ENCODE measurements at regions not wholly inside any gene's neighbourhood (a gene's known extent, or its start where the extent isn't known, plus 50 kb on each side); places are given as distances from the start of the nearest gene placed in this dataset.
"Not testable (repeated sequence)": the region's sequence is repeated elsewhere in the genome, so short reads cannot be mapped to it uniquely, and the experiment has no call there.

DNA sequence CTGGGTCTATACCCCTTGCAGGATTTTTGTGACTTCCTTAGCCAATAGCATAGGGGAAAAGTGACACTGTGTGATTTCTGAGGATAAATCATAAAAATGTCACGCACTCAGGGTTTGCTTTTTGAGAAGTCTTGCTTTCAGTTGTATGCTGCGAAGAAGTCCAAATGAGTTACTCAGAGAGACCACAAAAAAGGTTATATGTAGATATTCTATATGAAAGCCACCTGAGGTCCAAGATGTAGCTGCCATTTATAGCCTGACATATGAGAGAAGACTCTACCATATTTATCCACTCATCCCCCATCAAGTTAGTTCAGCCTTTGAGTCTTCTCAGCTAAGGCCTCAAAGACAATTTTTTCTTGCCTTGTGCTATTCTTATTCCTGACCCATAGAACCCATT, 488.3 kb upstream of the MAP2 start:
- no peak for DNase-seq (ENCODE audit: low read depth)

DNA sequence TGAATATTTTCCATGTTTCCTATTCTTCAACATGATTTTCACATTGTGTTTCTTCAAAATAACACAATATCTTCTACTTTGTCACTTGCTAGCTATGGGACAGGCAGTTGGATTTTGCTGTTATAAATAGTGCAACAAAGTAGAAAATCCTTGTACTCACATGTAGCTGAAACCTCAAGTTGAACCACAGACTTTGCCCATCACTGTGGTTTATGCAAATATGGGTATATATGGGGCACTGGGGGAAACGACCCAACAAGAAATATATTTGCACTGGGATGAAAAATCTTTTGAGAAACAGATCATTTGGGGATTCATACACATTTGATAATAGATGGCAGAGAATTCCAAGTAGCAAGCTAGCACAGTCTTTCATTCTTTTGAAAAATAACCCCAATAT, 486.3 kb upstream of the MAP2 start:
- no peak for DNase-seq (ENCODE audit: low read depth)

DNA sequence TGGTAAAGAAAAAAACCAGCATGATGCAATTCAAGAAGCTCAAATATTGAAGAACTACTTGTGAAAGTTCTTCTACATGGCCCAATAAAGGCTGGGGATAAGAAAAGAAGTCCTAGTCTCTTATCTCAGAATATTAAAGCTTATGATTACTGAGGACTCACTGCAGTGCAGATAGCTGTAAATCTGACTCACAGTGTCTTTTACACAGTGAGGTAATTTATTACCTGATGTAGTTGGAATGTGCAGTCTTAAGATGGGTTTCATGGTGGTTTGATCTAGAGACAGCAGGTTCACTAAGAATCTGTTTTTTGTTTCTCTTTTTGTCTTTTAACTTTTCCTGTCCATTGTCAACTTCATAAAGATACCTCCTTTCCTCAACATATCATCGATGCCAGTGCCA, 484.0 kb upstream of the MAP2 start:
- no peak for DNase-seq (ENCODE audit: low read depth)

DNA sequence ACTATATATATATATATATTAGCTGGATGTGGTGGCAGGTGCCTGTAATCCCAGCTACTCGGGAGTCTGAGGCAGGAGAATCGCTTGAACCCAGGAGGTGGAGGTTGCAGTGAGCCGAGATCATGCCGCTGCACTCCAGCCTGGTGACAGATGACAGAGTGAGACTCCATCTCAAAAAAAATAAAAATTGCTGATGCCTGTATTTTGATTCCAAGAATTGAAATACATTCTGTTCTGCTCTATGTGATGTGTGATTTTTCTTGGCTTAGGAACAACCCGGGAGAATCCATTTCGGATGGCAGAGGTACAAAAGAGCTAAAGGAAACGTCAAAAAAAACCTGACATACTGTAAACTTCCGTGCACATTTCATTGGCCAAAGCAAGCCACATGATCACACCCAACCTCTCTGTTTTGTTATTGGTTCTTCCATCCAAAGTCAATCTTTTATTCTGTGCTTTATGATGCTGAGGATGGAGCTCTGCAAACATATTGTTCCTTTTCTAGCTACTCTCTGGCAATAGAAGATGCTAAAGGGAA, 478.1 kb upstream of the MAP2 start:
- DNase-seq (ENCODE audit: low read depth) = no peak

DNA sequence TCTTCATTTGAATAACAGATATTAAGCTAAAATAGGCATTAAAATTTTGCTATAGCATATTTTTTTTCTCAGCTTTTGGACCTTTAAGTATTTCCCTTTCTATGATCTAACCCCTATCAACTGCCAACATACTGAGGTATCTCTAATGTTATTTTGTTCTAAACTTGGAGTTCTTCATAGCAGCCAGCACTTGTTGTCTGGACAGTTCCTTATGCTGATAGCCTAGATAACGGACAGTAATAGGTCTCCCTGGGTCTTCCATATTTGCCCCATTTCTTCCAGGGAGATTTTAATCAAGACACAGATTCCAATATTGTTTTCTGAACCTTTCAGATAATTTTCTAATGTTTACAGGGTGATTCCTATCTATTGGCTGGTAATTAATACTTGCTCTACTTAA, 475.8 kb upstream of the MAP2 start:
- DNase-seq (ENCODE audit: low read depth) = no peak

DNA sequence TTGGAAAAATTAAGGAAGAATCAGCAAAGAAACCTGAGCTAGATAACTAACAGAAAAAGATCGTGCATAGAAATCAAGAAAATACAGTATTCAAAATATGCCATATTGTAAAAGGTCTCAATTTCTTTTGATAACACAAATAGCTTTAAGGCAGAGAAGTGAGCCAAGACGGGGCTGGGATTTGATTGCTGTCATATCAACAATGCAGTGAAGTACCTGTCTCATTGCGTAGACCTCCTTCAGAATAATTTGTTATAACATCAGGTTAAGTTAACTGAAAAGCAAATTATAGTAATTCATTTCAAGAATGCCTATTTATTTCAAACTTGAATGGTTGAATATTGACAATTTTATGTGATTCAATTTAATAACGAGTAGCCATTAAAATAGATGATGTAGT, 453.8 kb upstream of the MAP2 start:
- no peak for DNase-seq (ENCODE audit: low read depth)

DNA sequence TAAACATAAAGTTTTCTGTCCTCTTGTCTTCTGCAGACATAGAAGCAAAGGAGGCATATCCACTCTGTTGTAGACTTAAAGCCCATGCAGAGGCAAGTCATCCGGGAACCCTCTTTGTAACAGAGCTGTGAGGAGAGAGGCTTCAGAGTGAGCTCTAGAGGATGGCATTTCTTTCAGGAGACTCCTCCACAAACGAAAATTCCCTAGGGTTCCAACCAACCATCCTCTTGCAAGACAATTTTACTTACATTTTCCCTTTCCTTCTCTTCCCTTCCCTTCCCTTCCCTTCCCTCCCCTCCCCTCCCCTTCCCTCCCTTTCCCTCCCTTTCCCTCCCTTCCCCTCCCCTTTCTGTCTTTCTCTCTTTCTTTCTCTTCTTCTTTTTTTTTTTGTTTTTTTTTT, 446.3 kb upstream of the MAP2 start:
- no peak for DNase-seq (ENCODE audit: low read depth)

DNA sequence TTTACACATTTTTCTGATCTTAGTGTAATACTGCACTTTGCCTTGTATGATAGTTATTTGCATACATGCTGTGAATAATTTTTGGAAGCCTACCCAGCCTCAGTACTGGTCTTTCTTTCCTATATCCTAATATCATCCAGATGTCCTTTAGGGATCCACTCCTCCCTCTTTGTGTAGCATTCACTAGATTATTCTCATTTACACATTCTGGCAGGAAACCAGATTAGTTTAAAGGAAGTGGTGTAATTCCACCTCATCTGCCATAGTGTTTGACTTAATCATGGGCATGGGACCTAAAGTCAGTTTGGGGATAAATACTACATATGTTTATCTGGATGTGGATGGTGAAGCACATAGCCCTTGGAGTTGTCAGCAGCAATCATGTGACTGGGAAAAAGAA, 444.9 kb upstream of the MAP2 start:
- DNase-seq (ENCODE audit: low read depth) = no peak

DNA sequence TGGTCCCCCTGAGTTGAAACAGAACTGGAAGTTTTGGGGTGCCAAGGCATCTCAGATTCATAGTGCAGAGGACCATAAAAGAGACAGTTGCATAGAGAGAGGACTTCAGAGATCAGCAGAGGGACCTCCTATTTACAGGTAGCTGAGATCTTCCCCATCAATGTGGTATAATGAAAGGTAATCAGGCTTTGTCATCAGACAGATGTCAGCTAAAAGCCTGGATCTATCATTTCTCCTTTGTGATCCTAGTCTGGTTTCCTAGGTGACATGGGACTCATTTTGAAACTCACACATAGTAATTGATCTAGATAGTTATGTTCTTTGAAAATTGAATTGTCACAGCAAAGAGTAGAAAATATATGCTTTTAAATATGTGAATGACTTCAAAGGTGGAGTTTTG, 443.5 kb upstream of the MAP2 start:
- no peak for DNase-seq (ENCODE audit: low read depth)

DNA sequence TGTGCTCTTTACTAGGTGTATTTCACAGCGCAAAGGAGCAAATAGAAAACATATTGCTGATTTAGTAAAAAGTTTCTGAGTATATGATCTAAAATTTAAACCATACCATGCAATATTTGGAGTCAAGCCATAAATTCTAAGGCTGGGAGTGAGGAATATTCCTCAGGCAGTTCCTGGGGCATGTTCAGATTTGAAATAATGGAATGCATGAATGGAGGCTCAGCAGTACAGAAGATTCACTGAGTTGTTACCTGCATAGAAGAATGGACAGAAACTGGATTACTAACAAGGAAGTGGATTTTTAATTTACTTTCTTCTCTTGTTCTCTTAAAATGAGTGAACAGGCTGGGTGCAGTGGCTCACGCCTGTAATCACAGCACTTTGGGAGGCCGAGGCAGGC, 441.0 kb upstream of the MAP2 start:
- DNase-seq (ENCODE audit: low read depth) = no peak

DNA sequence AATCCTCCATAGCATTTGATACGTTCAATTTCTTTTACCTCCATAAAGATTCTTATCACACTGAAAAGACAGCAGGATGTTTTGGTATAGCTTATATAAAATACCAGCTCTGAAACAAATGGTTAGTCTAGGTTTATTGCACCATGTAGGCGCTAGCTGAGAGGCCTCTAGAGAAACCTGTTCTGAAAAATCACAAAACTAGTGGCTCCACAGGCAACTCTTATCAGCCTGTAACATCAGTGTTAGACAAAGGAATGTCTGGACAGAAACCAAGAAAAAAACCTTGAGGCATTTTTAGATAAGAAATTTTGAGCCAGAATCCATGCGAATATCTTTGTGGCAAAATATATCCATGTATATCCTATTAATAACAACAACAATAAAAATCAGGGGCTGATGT, 440.4 kb upstream of the MAP2 start:
- no peak for DNase-seq (ENCODE audit: low read depth)

DNA sequence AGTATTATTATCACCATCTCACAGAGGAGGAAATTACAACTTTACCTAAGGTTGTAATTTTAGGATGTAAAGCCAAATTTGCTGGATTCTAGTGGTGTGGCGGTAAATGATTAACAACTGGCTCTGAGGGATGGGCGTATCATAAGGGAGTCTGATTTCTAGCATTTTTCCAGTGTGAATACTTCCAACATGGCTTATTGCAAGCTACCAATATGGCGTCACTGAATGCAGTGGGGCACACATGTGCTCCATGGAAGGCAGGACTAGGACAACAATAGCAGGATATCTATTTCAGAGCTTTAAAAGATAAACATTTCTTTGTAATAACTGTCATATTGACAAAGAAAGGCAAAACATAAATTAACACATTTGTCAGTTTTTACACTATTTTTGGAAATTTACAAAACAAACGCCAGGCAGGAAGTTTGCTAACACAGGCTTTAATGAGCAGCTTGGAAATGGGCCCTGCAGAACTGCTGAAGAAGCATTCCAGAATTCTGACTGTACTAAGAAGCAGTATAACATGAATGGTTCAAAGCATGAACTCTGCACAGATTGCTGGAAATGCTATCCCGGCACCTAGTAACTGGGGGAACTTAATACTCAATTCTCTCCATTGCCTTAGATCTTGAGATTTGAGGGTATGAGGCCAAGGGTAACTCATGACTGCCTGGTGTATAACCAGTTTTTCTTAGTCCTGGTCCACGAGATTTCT, 439.3 kb upstream of the MAP2 start:
- DNase-seq (ENCODE audit: low read depth) = no peak

DNA sequence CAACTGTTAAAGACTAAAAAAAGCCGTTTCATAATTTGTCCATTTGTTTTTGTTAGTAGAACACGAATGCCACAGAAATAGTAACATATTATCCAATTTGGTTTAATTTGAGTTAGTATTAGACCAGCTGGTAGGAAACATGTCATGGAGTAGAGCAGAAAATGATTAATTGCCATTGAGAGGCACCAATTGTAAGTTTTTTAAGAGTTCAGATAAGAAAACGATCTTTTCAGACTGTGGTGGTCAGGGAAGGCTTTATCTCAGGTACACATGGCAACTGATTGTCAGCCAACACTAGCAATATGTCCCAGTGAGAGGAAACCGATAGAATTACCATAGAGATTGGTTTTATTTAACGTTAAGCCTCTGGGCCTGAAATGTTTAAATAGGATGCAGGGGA, 438.2 kb upstream of the MAP2 start:
- no peak for DNase-seq (ENCODE audit: low read depth)

DNA sequence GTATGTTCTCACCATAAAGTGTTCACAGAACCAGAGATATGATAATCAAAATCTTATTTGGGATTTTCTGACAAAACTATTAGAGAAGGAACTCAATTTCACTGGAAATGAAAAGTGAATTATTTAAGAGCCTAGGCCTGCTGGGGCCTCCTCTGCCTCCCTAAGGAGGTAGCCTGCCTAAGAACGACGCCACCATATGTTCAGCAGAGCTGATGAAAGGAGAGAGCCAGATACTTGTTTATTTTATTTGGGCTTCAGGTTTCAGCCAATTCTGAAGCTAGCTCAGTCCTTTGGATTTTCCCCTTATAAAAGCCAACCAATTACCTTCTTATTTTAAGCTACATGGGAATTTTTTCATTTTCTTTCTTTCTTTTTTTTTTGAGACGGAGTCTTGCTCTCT, 433.1 kb upstream of the MAP2 start:
- no peak for DNase-seq (ENCODE audit: low read depth)

DNA sequence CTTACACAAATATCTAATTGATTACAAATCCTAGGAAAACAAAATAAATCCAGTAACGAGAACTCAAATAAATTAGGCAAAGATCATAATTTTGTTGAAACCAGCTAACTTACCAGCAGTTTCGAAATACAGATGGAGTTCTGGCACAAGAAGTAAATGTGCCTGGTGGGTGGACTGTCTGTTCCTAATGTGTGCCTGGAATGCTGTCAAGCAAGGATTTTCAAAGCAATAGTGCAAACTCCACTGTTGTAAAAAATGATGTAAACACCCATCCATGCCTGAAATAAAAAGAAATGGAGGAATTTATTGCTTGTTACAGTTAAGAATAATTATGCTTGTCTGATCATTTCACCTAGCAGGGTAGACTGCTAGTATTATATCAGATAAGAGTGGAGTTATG, 423.9 kb upstream of the MAP2 start:
- DNase-seq (ENCODE audit: low read depth) = no peak

DNA sequence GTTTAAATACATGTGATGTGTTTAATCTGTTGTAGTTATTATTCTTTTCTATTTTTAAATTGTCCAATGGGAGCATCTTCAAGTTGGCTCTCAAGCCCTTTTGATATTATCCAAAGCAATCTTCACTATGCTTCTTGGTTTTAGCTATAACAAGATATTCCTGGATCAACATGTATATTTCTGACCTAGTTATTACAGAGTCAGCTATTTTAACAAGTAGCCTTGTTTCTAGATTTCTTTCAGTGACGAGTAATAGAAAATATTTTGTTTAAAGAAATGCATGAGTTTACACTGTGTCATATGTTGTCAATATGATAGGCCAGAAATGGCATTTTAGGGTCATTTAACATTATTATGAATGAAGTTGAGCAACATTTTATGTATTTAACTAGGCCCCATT, 421.8 kb upstream of the MAP2 start:
- no peak for DNase-seq (ENCODE audit: low read depth)

DNA sequence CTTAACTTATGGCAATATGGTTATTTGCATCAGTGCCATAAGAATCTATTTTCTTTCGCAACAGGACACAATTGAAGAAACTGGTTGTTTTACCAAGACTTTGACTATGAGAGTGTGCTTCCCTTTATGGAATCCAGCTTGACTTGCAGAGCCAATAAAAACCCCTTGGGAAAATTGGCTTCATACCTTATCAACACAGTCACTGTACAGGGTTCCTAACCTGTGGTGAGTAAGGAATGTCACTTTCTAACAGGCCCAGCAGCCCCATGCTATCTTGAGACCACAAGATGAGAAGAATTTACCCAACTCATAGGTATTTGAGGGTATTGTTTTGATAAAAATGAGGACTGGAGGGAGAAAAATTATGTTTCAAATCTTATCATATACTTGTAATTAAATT, 418.5 kb upstream of the MAP2 start:
- no peak for DNase-seq (ENCODE audit: low read depth)

DNA sequence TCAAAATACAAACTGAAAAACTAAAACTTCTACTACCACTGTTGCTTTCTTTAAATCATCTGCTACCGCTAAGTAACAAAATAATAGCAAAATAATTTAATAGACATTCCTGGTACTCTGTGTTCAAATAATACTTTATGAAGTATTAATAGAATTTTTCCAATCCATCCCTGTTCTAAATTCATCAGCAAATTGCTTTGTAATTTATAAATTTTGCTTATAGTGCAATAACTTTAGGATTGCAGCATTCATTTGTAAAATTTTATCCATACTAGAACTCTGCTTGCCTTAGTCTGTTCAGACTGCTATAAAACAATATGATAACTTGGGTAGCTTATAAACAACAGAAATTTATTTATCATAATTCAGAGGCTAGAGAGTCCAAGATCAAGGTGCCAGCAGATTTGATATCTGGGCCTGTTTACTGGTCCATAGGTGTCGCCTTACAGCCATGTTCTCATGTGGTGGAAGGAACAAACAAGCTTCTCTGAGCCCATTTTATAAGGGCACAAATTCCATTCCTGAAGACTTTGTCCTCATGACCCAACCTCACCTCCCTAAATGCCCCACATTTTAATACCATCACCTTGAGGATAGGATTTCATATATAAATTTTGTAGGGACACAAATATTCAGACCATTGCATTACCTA, 415.1 kb upstream of the MAP2 start:
- DNase-seq (ENCODE audit: low read depth) = no peak

DNA sequence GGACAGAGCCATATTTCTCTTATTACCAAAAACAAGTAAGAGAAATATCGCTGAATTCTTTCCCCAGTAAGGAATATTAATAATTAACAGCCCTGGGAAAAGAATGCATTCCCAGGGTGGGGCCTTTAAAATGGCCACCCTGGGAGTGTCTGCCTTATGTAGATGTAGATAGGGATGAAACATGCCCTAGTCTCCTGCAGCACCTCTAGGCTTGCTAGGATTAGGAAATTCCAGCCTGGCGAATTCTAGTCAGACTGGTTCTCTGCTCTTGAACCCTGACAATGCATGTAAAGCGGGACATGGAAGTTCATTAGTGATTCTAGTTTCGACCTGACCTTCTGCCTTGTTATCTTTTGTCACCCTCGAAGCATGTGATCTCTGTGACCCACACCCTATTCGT, 405.2 kb upstream of the MAP2 start:
- DNase-seq (ENCODE audit: low read depth) = not testable (repeated sequence)

DNA sequence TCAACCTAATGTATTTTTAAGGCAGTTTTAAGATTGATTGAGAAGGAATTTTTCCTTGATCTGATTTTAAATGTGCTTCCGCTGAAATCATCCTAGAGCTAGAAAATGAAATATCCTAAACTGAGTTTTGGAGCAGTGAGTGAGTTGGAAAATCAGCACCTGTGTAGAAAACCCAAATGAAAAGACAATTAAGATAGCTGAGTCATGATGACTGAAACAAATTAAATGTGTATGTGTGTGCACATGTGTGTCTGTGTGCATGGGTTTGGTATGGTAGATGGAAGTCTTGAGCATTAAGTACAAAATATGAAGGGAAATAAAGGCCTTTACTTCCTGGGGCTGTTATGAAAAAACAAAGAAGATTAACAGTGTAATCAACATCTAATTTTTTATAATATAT, 394.6 kb upstream of the MAP2 start:
- no peak for DNase-seq (ENCODE audit: low read depth)

DNA sequence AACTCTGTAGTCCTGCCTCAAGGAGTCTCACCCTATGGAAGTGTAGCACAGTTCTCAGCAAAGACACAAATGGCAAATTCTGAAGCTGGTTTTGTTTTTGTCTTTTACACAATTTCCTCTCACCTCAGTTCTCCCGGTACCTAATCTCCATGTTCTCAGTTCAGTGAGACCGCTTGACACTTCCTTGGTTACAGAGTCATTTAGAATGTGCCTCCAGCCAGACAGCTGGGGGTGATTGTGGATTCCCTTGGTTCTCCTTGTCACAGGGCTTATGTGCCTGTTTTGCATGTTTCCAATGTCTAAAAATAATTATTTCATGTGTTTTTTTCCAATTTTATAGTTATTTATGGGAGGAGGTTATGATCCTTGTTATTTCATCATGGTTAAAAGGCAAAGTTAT, 379.5 kb upstream of the MAP2 start:
- no peak for DNase-seq (ENCODE audit: low read depth)

DNA sequence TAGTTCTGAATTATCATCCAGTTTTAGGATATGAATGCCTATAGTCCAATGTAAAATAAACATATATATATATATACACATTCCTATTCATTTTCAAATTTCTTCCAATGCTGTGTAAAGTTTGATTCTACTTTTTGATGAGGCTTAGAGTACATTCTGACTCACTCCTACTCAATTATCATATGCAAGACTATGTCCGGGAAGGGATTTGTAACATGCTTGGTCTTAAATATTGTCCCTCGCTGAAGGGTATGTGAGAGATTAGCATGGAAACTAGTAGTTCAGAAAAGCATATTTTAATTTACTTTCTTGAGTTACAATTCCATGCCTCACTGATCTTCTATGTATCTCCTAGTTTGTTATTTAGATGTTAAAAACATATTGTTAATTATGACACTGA, 377.7 kb upstream of the MAP2 start:
- DNase-seq (ENCODE audit: low read depth) = no peak

DNA sequence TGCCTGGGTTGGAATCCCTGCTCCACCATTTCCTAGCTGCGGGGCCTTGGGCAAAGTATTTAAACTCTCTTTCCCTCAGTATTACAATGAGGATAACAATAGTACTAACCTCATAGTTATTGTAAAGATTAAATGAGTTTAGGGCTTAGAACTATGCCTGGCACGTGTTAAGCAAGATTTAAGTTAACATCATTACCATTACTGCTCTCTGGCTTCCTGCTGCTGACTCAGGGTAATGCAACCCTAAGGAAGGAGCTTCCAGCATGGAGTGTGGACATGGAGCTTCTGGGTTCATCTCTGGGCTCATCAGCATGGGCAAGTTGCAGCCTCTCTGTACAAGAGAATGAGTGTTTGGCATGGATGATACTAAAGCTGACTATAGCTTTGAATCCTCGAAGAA, 374.2 kb upstream of the MAP2 start:
- no peak for DNase-seq (ENCODE audit: low read depth)

DNA sequence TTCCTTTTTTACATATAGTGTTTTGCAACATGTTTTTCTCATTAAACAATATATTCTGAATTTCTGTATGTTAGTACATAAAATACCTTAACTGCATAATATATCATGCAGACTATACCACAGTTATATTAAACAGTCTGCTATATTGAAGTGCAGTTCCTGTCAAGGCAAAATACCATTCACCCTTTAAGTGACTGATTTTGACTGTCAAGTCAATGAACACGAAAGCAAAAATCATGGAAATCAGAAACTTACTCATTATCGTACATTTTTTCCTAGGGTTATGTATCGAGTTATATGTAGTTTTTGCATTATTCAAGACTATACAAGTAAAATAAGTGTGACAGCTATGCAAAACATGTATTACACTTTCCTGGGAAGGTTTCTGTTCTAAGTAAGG, 361.6 kb upstream of the MAP2 start:
- DNase-seq (ENCODE audit: low read depth) = no peak

Measured in non-pigmented ciliary epithelial cell (primary cell).